ENCODE measurements at regions not wholly inside any gene's neighbourhood (a gene's known extent, or its start where the extent isn't known, plus 50 kb on each side); places are given as distances from the start of the nearest gene placed in this dataset.
"Not testable (repeated sequence)": the region's sequence is repeated elsewhere in the genome, so short reads cannot be mapped to it uniquely, and the experiment has no call there.

GRCh38 chr18:49731860-49732311 lies 81.4 kb downstream of the ACAA2 start:
- no peaks in the 10 kb centered on the region for H3K27me3 Mint-ChIP-seq
- no peaks in the 10 kb centered on the region for H3K4me1 Mint-ChIP-seq
- H3K36me3 Mint-ChIP-seq, result no peaks in the 10 kb centered on the region
- no peak overlapping the region for H3K27ac Mint-ChIP-seq
- no peak overlapping the region for H3K4me3 Mint-ChIP-seq
- H3K9me3 Mint-ChIP-seq, result no peaks in the 10 kb centered on the region
- DNase-seq, result no peak

- H3K9me3 Mint-ChIP-seq, result no peaks in the 10 kb centered on the region
- H3K27ac Mint-ChIP-seq, result no peak overlapping the region
- DNase-seq, result no peak
- no peaks in the 10 kb centered on the region for H3K36me3 Mint-ChIP-seq
- H3K4me1 Mint-ChIP-seq, result no peaks in the 10 kb centered on the region
- no peak overlapping the region for H3K4me3 Mint-ChIP-seq
- no peaks in the 10 kb centered on the region for H3K27me3 Mint-ChIP-seq
Observed at GRCh38 chr18:49731421-49731841, 81.9 kb downstream of the ACAA2 start.

- Mint-ChIP-seq H3K36me3 (no peaks in the 10 kb centered on the region), H3K27me3 (no peaks in the 10 kb centered on the region), H3K9me3 (no peaks in the 10 kb centered on the region), H3K4me3 (no peak overlapping the region), H3K27ac (no peak overlapping the region), H3K4me1 (no peaks in the 10 kb centered on the region)
- DNase-seq, result no peak
Observed at GRCh38 chr18:49730951-49731391, 82.4 kb downstream of the ACAA2 start.

- no peak overlapping the region for H3K4me3 Mint-ChIP-seq
- DNase-seq, result peak; percentile 36
- no peaks in the 10 kb centered on the region for H3K9me3 Mint-ChIP-seq
- H3K27me3 Mint-ChIP-seq, result peaks cover 6% of the 10 kb centered on the region
- no peak overlapping the region for H3K27ac Mint-ChIP-seq
- H3K36me3 Mint-ChIP-seq, result no peaks in the 10 kb centered on the region
- H3K4me1 Mint-ChIP-seq, result peaks cover 6% of the 10 kb centered on the region
Observed at GRCh38 chr18:49728542-49728941, 84.8 kb downstream of the ACAA2 start.

GRCh38 chr18:49727816-49728215 lies 85.5 kb downstream of the ACAA2 start:
- Mint-ChIP-seq H3K36me3 (no peaks in the 10 kb centered on the region), H3K27me3 (peaks cover 11% of the 10 kb centered on the region), H3K4me3 (no peak overlapping the region), H3K9me3 (no peaks in the 10 kb centered on the region), H3K4me1 (peaks cover 8% of the 10 kb centered on the region), H3K27ac (no peak overlapping the region)
- no peak for DNase-seq

GRCh38 chr18:49726675-49726963 lies 86.7 kb downstream of the ACAA2 start:
- DNase-seq, result no peak
- peaks cover 15% of the 10 kb centered on the region for H3K27me3 Mint-ChIP-seq
- no peak overlapping the region for H3K4me3 Mint-ChIP-seq
- no peaks in the 10 kb centered on the region for H3K9me3 Mint-ChIP-seq
- no peaks in the 10 kb centered on the region for H3K36me3 Mint-ChIP-seq
- H3K4me1 Mint-ChIP-seq, result peaks cover 8% of the 10 kb centered on the region
- H3K27ac Mint-ChIP-seq, result no peak overlapping the region

- no peaks in the 10 kb centered on the region for H3K9me3 Mint-ChIP-seq
- no peaks in the 10 kb centered on the region for H3K36me3 Mint-ChIP-seq
- H3K27ac Mint-ChIP-seq, result no peak overlapping the region
Observed at GRCh38 chr18:49725809-49726674, 87.3 kb downstream of the ACAA2 start.

GRCh38 chr18:49723648-49724180 lies 89.6 kb downstream of the ACAA2 start:
- Mint-ChIP-seq H3K27me3 (peaks cover 15% of the 10 kb centered on the region), H3K4me1 (peaks cover 8% of the 10 kb centered on the region), H3K4me3 (no peak overlapping the region), H3K9me3 (no peaks in the 10 kb centered on the region), H3K27ac (no peak overlapping the region), H3K36me3 (no peaks in the 10 kb centered on the region)
- peak; percentile 17 for DNase-seq

More at GRCh38 chr18:49725809-49726674, 87.3 kb downstream of the ACAA2 start:
- Mint-ChIP-seq H3K4me3 (no peak overlapping the region), H3K4me1 (peaks cover 8% of the 10 kb centered on the region), H3K27me3 (peaks cover 15% of the 10 kb centered on the region)
- no peak for DNase-seq

- no peak overlapping the region for H3K4me3 Mint-ChIP-seq
- H3K36me3 Mint-ChIP-seq, result no peaks in the 10 kb centered on the region
- H3K27ac Mint-ChIP-seq, result no peak overlapping the region
- peaks cover 8% of the 10 kb centered on the region for H3K4me1 Mint-ChIP-seq
- no peak for DNase-seq
- H3K9me3 Mint-ChIP-seq, result no peaks in the 10 kb centered on the region
- H3K27me3 Mint-ChIP-seq, result peaks cover 22% of the 10 kb centered on the region
Observed at GRCh38 chr18:49722477-49722876, 90.9 kb downstream of the ACAA2 start.

GRCh38 chr18:49721981-49722380 lies 91.4 kb downstream of the ACAA2 start:
- Mint-ChIP-seq H3K27ac (no peak overlapping the region), H3K27me3 (peaks cover 23% of the 10 kb centered on the region), H3K9me3 (no peaks in the 10 kb centered on the region), H3K36me3 (no peaks in the 10 kb centered on the region), H3K4me3 (no peak overlapping the region), H3K4me1 (peaks cover 8% of the 10 kb centered on the region)
- no peak for DNase-seq

- peaks cover 23% of the 10 kb centered on the region for H3K27me3 Mint-ChIP-seq
- not testable (repeated sequence) for H3K4me1 Mint-ChIP-seq, H3K27ac Mint-ChIP-seq, DNase-seq, H3K4me3 Mint-ChIP-seq, H3K36me3 Mint-ChIP-seq, H3K9me3 Mint-ChIP-seq
Observed at GRCh38 chr18:49720944-49721343, 92.4 kb downstream of the ACAA2 start.

- Mint-ChIP-seq H3K36me3 (no peaks in the 10 kb centered on the region), H3K4me1 (no peaks in the 10 kb centered on the region), H3K27me3 (peaks cover 23% of the 10 kb centered on the region), H3K4me3 (no peak overlapping the region), H3K27ac (no peak overlapping the region), H3K9me3 (peaks cover 4% of the 10 kb centered on the region)
- no peak for DNase-seq
Observed at GRCh38 chr18:49717617-49718016, 95.7 kb downstream of the ACAA2 start.

- Mint-ChIP-seq H3K9me3 (peaks cover 4% of the 10 kb centered on the region), H3K4me3 (no peak overlapping the region), H3K27ac (no peak overlapping the region), H3K4me1 (no peaks in the 10 kb centered on the region), H3K27me3 (peaks cover 20% of the 10 kb centered on the region), H3K36me3 (no peaks in the 10 kb centered on the region)
- DNase-seq, result no peak
Observed at GRCh38 chr18:49716035-49716434, 97.3 kb downstream of the ACAA2 start.

- H3K27ac Mint-ChIP-seq, result no peak overlapping the region
- H3K4me3 Mint-ChIP-seq, result no peak overlapping the region
- no peaks in the 10 kb centered on the region for H3K4me1 Mint-ChIP-seq
- peaks cover 12% of the 10 kb centered on the region for H3K27me3 Mint-ChIP-seq
- DNase-seq, result no peak
- no peaks in the 10 kb centered on the region for H3K36me3 Mint-ChIP-seq
- H3K9me3 Mint-ChIP-seq, result peaks cover 2% of the 10 kb centered on the region
Observed at GRCh38 chr18:49709347-49709690, 104.0 kb downstream of the ACAA2 start.

GRCh38 chr18:49708662-49709346 lies 104.5 kb downstream of the ACAA2 start:
- Mint-ChIP-seq H3K27me3 (peaks cover 7% of the 10 kb centered on the region), H3K4me1 (no peaks in the 10 kb centered on the region), H3K9me3 (no peaks in the 10 kb centered on the region), H3K36me3 (no peaks in the 10 kb centered on the region), H3K27ac (no peak overlapping the region), H3K4me3 (no peak overlapping the region)
- no peak for DNase-seq
